ENCODE measurements at regions not wholly inside any gene's neighbourhood (a gene's known extent, or its start where the extent isn't known, plus 50 kb on each side); places are given as distances from the start of the nearest gene placed in this dataset.

GRCh38 chr19:32257326-32258073 lies 87.9 kb upstream of the ZNF507 start:
- Mint-ChIP-seq H3K4me1 (ENCODE audit: unreplicated experiment) (no peaks in the 10 kb centered on the region), H3K36me3 (ENCODE audit: low read depth, unreplicated experiment) (no peaks in the 10 kb centered on the region), H3K27ac (ENCODE audit: unreplicated experiment) (no peak overlapping the region), H3K9me3 (ENCODE audit: unreplicated experiment) (no peaks in the 10 kb centered on the region), H3K27me3 (ENCODE audit: unreplicated experiment) (peaks cover 2% of the 10 kb centered on the region), H3K4me3 (ENCODE audit: unreplicated experiment) (no peak overlapping the region)
- no peak for TF ChIP-seq CTCF (IDR thresholded peaks at IDR 0.05; ENCODE audit: unreplicated experiment)
- DNase-seq (ENCODE audit: low spot score) = no peak

GRCh38 chr19:32258167-32258566 lies 87.2 kb upstream of the ZNF507 start:
- Mint-ChIP-seq H3K4me3 (ENCODE audit: unreplicated experiment) (no peak overlapping the region), H3K27ac (ENCODE audit: unreplicated experiment) (no peak overlapping the region), H3K4me1 (ENCODE audit: unreplicated experiment) (no peaks in the 10 kb centered on the region), H3K9me3 (ENCODE audit: unreplicated experiment) (no peaks in the 10 kb centered on the region), H3K27me3 (ENCODE audit: unreplicated experiment) (peaks cover 2% of the 10 kb centered on the region), H3K36me3 (ENCODE audit: low read depth, unreplicated experiment) (no peaks in the 10 kb centered on the region)
- no peak for DNase-seq (ENCODE audit: low spot score)
- no peak for TF ChIP-seq CTCF (IDR thresholded peaks at IDR 0.05; ENCODE audit: unreplicated experiment)

- no peak overlapping the region for H3K4me3 Mint-ChIP-seq (ENCODE audit: unreplicated experiment)
Measured at GRCh38 chr19:32264568-32264967, 80.8 kb upstream of the ZNF507 start.

GRCh38 chr19:32265995-32266394 lies 79.4 kb upstream of the ZNF507 start:
- no peak overlapping the region for H3K27ac Mint-ChIP-seq (ENCODE audit: unreplicated experiment)
- H3K9me3 Mint-ChIP-seq (ENCODE audit: unreplicated experiment) = no peaks in the 10 kb centered on the region
- TF ChIP-seq CTCF (IDR thresholded peaks at IDR 0.05; ENCODE audit: unreplicated experiment) = no peak
- no peak for DNase-seq (ENCODE audit: low spot score)
- no peak overlapping the region for H3K4me3 Mint-ChIP-seq (ENCODE audit: unreplicated experiment)
- H3K36me3 Mint-ChIP-seq (ENCODE audit: low read depth, unreplicated experiment) = no peaks in the 10 kb centered on the region
- H3K27me3 Mint-ChIP-seq (ENCODE audit: unreplicated experiment) = peaks cover 4% of the 10 kb centered on the region
- H3K4me1 Mint-ChIP-seq (ENCODE audit: unreplicated experiment) = no peaks in the 10 kb centered on the region

More at GRCh38 chr19:32264568-32264967, 80.8 kb upstream of the ZNF507 start:
- Mint-ChIP-seq H3K9me3 (ENCODE audit: unreplicated experiment) (no peaks in the 10 kb centered on the region), H3K4me1 (ENCODE audit: unreplicated experiment) (no peaks in the 10 kb centered on the region), H3K27ac (ENCODE audit: unreplicated experiment) (no peak overlapping the region), H3K36me3 (ENCODE audit: low read depth, unreplicated experiment) (no peaks in the 10 kb centered on the region), H3K27me3 (ENCODE audit: unreplicated experiment) (peaks cover 4% of the 10 kb centered on the region)
- no peak for TF ChIP-seq CTCF (IDR thresholded peaks at IDR 0.05; ENCODE audit: unreplicated experiment)
- DNase-seq (ENCODE audit: low spot score) = no peak

- no peak for TF ChIP-seq CTCF (IDR thresholded peaks at IDR 0.05; ENCODE audit: unreplicated experiment)
- Mint-ChIP-seq H3K36me3 (ENCODE audit: low read depth, unreplicated experiment) (no peaks in the 10 kb centered on the region), H3K9me3 (ENCODE audit: unreplicated experiment) (no peaks in the 10 kb centered on the region), H3K4me1 (ENCODE audit: unreplicated experiment) (no peaks in the 10 kb centered on the region), H3K4me3 (ENCODE audit: unreplicated experiment) (no peak overlapping the region), H3K27me3 (ENCODE audit: unreplicated experiment) (peaks cover 4% of the 10 kb centered on the region), H3K27ac (ENCODE audit: unreplicated experiment) (no peak overlapping the region)
- DNase-seq (ENCODE audit: low spot score) = no peak
Measured at GRCh38 chr19:32266460-32266859, 79.0 kb upstream of the ZNF507 start.

All from endothelial cell (in vitro differentiated cells).